GM23248 (cell line): ENCODE measurements at regions not wholly inside any gene's neighbourhood (a gene's known extent, or its start where the extent isn't known, plus 50 kb on each side); places are given as distances from the start of the nearest gene placed in this dataset.

Experiments used
- DNase-seq: peaks from one replicate; pipeline ENCODE4 v3.0.0-alpha.2; 2015
- H2AFZ ChIP-seq: fragments of 200-600 bp; sonication (generic); 2 replicates; pipeline ENCODE4 v1.6.1; 2016; ENCODE audit warnings: antibody characterized with exemption
- H3F3A ChIP-seq: fragments of 200-600 bp; sonication (generic); 2 replicates; pipeline ENCODE4 v1.6.1; 2016; ENCODE audit warnings: mild to moderate bottlenecking, antibody characterized with exemption, mixed run types; ENCODE audit not compliant: insufficient read depth
- H3K27ac ChIP-seq: fragments of 200-600 bp; sonication (generic); 2 replicates; pipeline ENCODE4 v1.5.1; 2016; ENCODE audit warnings: mild to moderate bottlenecking
- H3K27me3 ChIP-seq: fragments of 200-600 bp; sonication (generic); replicated peaks from 2 replicates; pipeline ENCODE4 v1.6.1; 2016; ENCODE audit warnings: mild to moderate bottlenecking; ENCODE audit not compliant: insufficient read depth
- H3K36me3 ChIP-seq: fragments of 200-600 bp; sonication (generic); 2 replicates; pipeline ENCODE4 v1.6.1; 2016; ENCODE audit warnings: low read depth, mild to moderate bottlenecking
- H3K4me1 ChIP-seq: fragments of 200-600 bp; sonication (generic); 2 replicates; pipeline ENCODE4 v1.6.1; 2016; ENCODE audit warnings: mild to moderate bottlenecking; ENCODE audit not compliant: insufficient read depth
- H3K4me2 ChIP-seq: fragments of 200-600 bp; sonication (generic); one replicate; pipeline ENCODE4 v1.6.1; 2016; ENCODE audit warnings: mild to moderate bottlenecking; ENCODE audit not compliant: unreplicated experiment
- H3K4me3 ChIP-seq: fragments of 200-600 bp; sonication (generic); 2 replicates; pipeline ENCODE4 v1.5.1; 2016; ENCODE audit warnings: mild to moderate bottlenecking
- H3K79me2 ChIP-seq: fragments of 200-600 bp; sonication (generic); 2 replicates; pipeline ENCODE4 v1.6.1; 2016; ENCODE audit warnings: mild to moderate bottlenecking; ENCODE audit not compliant: insufficient read depth
- H3K9ac ChIP-seq: fragments of 200-600 bp; sonication (generic); 2 replicates; pipeline ENCODE4 v1.6.1; 2016; ENCODE audit warnings: mild to moderate bottlenecking
- H3K9me2 ChIP-seq: fragments of 200-600 bp; sonication (generic); 2 replicates; pipeline ENCODE4 v1.6.1; 2016; ENCODE audit warnings: mixed run types, mild to moderate bottlenecking, moderate library complexity; ENCODE audit not compliant: insufficient read depth
- H3K9me3 ChIP-seq: fragments of 200-600 bp; sonication (generic); one replicate; pipeline ENCODE4 v1.6.1; 2017; ENCODE audit warnings: low read depth
- H4K20me1 ChIP-seq: fragments of 200-600 bp; sonication (generic); 2 replicates; pipeline ENCODE4 v1.6.0; 2016; ENCODE audit not compliant: insufficient read depth
- EZH2 ChIP-seq: fragments of 200-600 bp; sonication (generic); IDR thresholded peaks from 2 replicates; pipeline ENCODE4 v1.6.1; 2018; ENCODE audit warnings: antibody characterized with exemption, mild to moderate bottlenecking; ENCODE audit not compliant: insufficient read depth, poor library complexity, severe bottlenecking
- EZH2phosphoT487 ChIP-seq: fragments of 200-600 bp; sonication (generic); IDR thresholded peaks from 2 replicates; pipeline ENCODE4 v1.6.1; 2018; ENCODE audit warnings: antibody characterized with exemption, moderate library complexity, mild to moderate bottlenecking, low read depth; ENCODE audit not compliant: insufficient read depth
- WGBS, 2 experiments: methylation state at CpG; one replicate each; pipeline ENCODE4 v1.1.6; 2015 to 2017; ENCODE audit warnings: low lambda C conversion rate in 2 of 2, low coverage in 1 of 2; ENCODE audit errors: missing lambda C conversion rate in 2 of 2; 5-methylcytosine and 5-hydroxymethylcytosine counted together
- in situ Hi-C: fragments of 300-500 bp; cut with MboI; formaldehyde crosslinking; loops from 2 replicates; pipeline ENCODE4 v1.15.0; 2020

GRCh38 chr2:133865141-133865540, 296.9 kb upstream of the NCKAP5 start:
- Histone ChIP-seq H3K4me1 (no peaks in the 10 kb centered on the region), H3K9me3 (no peaks in the 10 kb centered on the region), H2AFZ (no peak overlapping the region), H4K20me1 (no peaks in the 10 kb centered on the region), H3K9me2 (no peaks in the 10 kb centered on the region), H3K36me3 (no peaks in the 10 kb centered on the region), H3K27ac (no peak overlapping the region), H3K9ac (no peak overlapping the region), H3K79me2 (no peaks in the 10 kb centered on the region), H3K4me3 (no peak overlapping the region), H3F3A (no peaks in the 10 kb centered on the region), H3K27me3 (peaks cover 26% of the 10 kb centered on the region), H3K4me2 (no peak overlapping the region)
- in situ Hi-C loops: no loop called here
- TF ChIP-seq EZH2phosphoT487 (no peak), EZH2 (no peak)
- no peak for DNase-seq
- WGBS, 2 experiments: 26 to 37% methylated on average over 1 of the region's 1 CpG

GRCh38 chr2:133867166-133867565, 298.9 kb upstream of the NCKAP5 start:
- Histone ChIP-seq H3K27ac (no peak overlapping the region), H3K36me3 (no peaks in the 10 kb centered on the region), H2AFZ (no peak overlapping the region), H3K9me3 (no peaks in the 10 kb centered on the region), H3K4me1 (no peaks in the 10 kb centered on the region), H3K9ac (no peak overlapping the region), H3K79me2 (no peaks in the 10 kb centered on the region), H3F3A (no peaks in the 10 kb centered on the region), H3K4me2 (no peak overlapping the region), H4K20me1 (no peaks in the 10 kb centered on the region), H3K9me2 (no peaks in the 10 kb centered on the region), H3K4me3 (no peak overlapping the region), H3K27me3 (peaks cover 28% of the 10 kb centered on the region)
- no peak for DNase-seq
- in situ Hi-C loops: no loop called here
- TF ChIP-seq EZH2phosphoT487 (no peak), EZH2 (no peak)
- WGBS, 2 experiments: 17 to 21% methylated on average over 2 of the region's 2 CpGs

- DNase-seq: peak; percentile 13
- Histone ChIP-seq H3K4me3 (no peak overlapping the region), H3K36me3 (no peaks in the 10 kb centered on the region), H3K9me3 (no peaks in the 10 kb centered on the region), H3K9me2 (no peaks in the 10 kb centered on the region), H3K27ac (no peak overlapping the region), H3K27me3 (peaks cover 21% of the 10 kb centered on the region), H3K4me2 (no peak overlapping the region), H3F3A (no peaks in the 10 kb centered on the region), H4K20me1 (no peaks in the 10 kb centered on the region), H3K79me2 (no peaks in the 10 kb centered on the region), H3K9ac (no peak overlapping the region), H3K4me1 (no peaks in the 10 kb centered on the region), H2AFZ (no peak overlapping the region)
- in situ Hi-C loops: no loop called here
- WGBS, 2 experiments: 23% methylated on average over 4 of the region's 4 CpGs
- no peak for TF ChIP-seq EZH2
Measured at GRCh38 chr2:133871545-133872209, 303.4 kb upstream of the NCKAP5 start.

GRCh38 chr2:133878326-133878725, 310.1 kb upstream of the NCKAP5 start:
- no peaks in the 10 kb centered on the region for H3K36me3 ChIP-seq

More at GRCh38 chr2:133878326-133878725, 310.1 kb upstream of the NCKAP5 start:
- peaks cover 32% of the 10 kb centered on the region for H3K27me3 ChIP-seq
- H3K9me2 ChIP-seq: no peaks in the 10 kb centered on the region
- in situ Hi-C loops: loop anchor here (25.0 kb wide), 2 partner anchors 359 to 534 kb away; no protein-coding TSS in a partner anchor
- no peak overlapping the region for H2AFZ ChIP-seq
- no peaks in the 10 kb centered on the region for H3K4me1 ChIP-seq
- no peak overlapping the region for H3K9ac ChIP-seq
- no peak overlapping the region for H3K4me3 ChIP-seq
- no peak for DNase-seq
- H3K4me2 ChIP-seq: no peak overlapping the region
- no peaks in the 10 kb centered on the region for H3F3A ChIP-seq
- no peaks in the 10 kb centered on the region for H3K9me3 ChIP-seq
- H3K27ac ChIP-seq: no peak overlapping the region
- H3K79me2 ChIP-seq: no peaks in the 10 kb centered on the region
- no peak for TF ChIP-seq EZH2
- no peaks in the 10 kb centered on the region for H4K20me1 ChIP-seq
- 71 to 79% methylated on average over 5 of the region's 5 CpGs for WGBS, 2 experiments
